HepG2 (cell line): ENCODE measurements at regions not wholly inside any gene's neighbourhood (a gene's known extent, or its start where the extent isn't known, plus 50 kb on each side); places are given as distances from the start of the nearest gene placed in this dataset.
A peak's percentile ranks its signal among the peaks of the same experiment; 100 is the strongest.

Experiments used
- CBX5 ChIP-seq: sonication (generic); formaldehyde crosslinking; IDR thresholded peaks from 2 replicates; pipeline ENCODE4 v1.4.0; 2020; ENCODE audit warnings: missing genetic modification reagents, borderline replicate concordance
- CEBPB ChIP-seq: IDR thresholded peaks from 2 replicates; pipeline ENCODE4 v1.6.1; 2011; ENCODE audit warnings: low read depth, low read length, improper control_type of control experiment, borderline replicate concordance
- DNMT3B ChIP-seq: conservative IDR thresholded peaks from 2 replicates; pipeline ENCODE4 v1.6.1; 2016; ENCODE audit warnings: missing biosample characterization, control low read depth
- HDAC1 ChIP-seq: sonication (generic); formaldehyde crosslinking; IDR thresholded peaks from 2 replicates; pipeline ENCODE4 v1.5.1; 2020; ENCODE audit warnings: mild to moderate bottlenecking, missing genetic modification reagents
- REPIN1 ChIP-seq: sonication (generic); formaldehyde crosslinking; IDR thresholded peaks from 2 replicates; pipeline ENCODE4 v1.8.0; 2022; ENCODE audit warnings: missing genetic modification reagents, low read depth, mild to moderate bottlenecking, borderline replicate concordance
- SMAD3 ChIP-seq: sonication (generic); formaldehyde crosslinking; IDR thresholded peaks from 2 replicates; pipeline ENCODE4 v1.4.0; 2020; ENCODE audit warnings: missing genetic modification reagents
- TFAP4 ChIP-seq: sonication (generic); IDR thresholded peaks from 2 replicates; pipeline ENCODE4 v1.6.1; 2016; ENCODE audit warnings: low read depth, borderline replicate concordance
- ZNF512 ChIP-seq: sonication (generic); formaldehyde crosslinking; IDR thresholded peaks from 2 replicates; pipeline ENCODE4 v1.4.0; 2020; ENCODE audit warnings: mild to moderate bottlenecking, missing genetic modification reagents
- TF ChIP-seq, protein P1 (sequence below): sonication (generic); formaldehyde crosslinking; IDR thresholded peaks from 2 replicates; pipeline ENCODE4 v1.4.0; 2020; ENCODE audit warnings: missing genetic modification reagents
- TF ChIP-seq, protein P2 (sequence below): sonication (generic); formaldehyde crosslinking; IDR thresholded peaks from 2 replicates; pipeline ENCODE4 v1.4.0; 2020; ENCODE audit warnings: low read depth, mild to moderate bottlenecking, missing genetic modification reagents

GRCh38 chrX:38923451-38923969 lies 122.3 kb downstream of the MID1IP1 start (continued):
- no peak for TF ChIP-seq CBX5 (CRISPR knock-in tag)
- no peak for TF ChIP-seq ZNF512 (CRISPR knock-in tag)
- TF ChIP-seq, protein P1, sequence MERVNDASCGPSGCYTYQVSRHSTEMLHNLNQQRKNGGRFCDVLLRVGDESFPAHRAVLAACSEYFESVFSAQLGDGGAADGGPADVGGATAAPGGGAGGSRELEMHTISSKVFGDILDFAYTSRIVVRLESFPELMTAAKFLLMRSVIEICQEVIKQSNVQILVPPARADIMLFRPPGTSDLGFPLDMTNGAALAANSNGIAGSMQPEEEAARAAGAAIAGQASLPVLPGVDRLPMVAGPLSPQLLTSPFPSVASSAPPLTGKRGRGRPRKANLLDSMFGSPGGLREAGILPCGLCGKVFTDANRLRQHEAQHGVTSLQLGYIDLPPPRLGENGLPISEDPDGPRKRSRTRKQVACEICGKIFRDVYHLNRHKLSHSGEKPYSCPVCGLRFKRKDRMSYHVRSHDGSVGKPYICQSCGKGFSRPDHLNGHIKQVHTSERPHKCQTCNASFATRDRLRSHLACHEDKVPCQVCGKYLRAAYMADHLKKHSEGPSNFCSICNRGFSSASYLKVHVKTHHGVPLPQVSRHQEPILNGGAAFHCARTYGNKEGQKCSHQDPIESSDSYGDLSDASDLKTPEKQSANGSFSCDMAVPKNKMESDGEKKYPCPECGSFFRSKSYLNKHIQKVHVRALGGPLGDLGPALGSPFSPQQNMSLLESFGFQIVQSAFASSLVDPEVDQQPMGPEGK (CRISPR knock-in tag): no peak
- no peak for TF ChIP-seq SMAD3
- peak; percentile 46; the same call in 1 of the 2 replicates for TF ChIP-seq TFAP4
- no peak for TF ChIP-seq REPIN1 (CRISPR knock-in tag)
- peak; percentile 23; the same call in 1 of the 2 replicates for TF ChIP-seq HDAC1 (CRISPR knock-in tag)
- TF ChIP-seq, protein P2, sequence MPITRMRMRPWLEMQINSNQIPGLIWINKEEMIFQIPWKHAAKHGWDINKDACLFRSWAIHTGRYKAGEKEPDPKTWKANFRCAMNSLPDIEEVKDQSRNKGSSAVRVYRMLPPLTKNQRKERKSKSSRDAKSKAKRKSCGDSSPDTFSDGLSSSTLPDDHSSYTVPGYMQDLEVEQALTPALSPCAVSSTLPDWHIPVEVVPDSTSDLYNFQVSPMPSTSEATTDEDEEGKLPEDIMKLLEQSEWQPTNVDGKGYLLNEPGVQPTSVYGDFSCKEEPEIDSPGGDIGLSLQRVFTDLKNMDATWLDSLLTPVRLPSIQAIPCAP (CRISPR knock-in tag): no peak
- no peak for TF ChIP-seq DNMT3B (CRISPR knock-in tag)
- peak; percentile 55; the same call in 1 of the 2 replicates for TF ChIP-seq CEBPB
